ENCODE measurements at regions not wholly inside any gene's neighbourhood (a gene's known extent, or its start where the extent isn't known, plus 50 kb on each side); places are given as distances from the start of the nearest gene placed in this dataset.

GRCh38 chr7:68206946-68207485 is 1210.4 kb downstream of the TYW1 start:
- TF ChIP-seq EZH2 (IDR thresholded peaks at IDR 0.05): no peak
- no peak for TF ChIP-seq POLR2AphosphoS5 (IDR thresholded peaks at IDR 0.05; ENCODE audit: borderline replicate concordance, low read depth, low read length)
